ENCODE measurements at regions not wholly inside any gene's neighbourhood (a gene's known extent, or its start where the extent isn't known, plus 50 kb on each side); places are given as distances from the start of the nearest gene placed in this dataset.

DNA sequence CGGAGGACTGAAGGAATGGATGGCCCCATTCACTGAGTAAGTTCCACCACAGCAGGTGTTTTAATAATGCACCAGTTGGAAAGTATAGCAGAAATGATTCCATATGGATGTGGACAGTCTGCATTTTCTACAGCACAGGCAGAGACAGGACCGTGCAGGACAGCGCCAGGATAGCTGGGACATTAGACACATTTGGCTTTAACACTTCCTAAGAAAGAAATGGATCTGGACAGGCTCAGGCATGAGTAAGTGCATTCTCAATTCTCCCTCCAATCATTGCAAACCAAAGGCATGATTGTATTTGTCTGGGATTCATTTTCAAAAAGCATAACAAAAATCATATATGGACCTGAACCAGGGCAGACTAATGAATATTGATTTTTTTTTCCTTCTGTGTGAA, 233.0 kb upstream of the POU2AF2 start:
- H3K4me3 ChIP-seq, result no peak overlapping the region
- H3K9ac ChIP-seq, result no peak overlapping the region
- H3K27me3 ChIP-seq, result no peaks in the 10 kb centered on the region
- no peaks in the 10 kb centered on the region for H4K20me1 ChIP-seq
- no peaks in the 10 kb centered on the region for H3K9me3 ChIP-seq
- H3K36me3 ChIP-seq, result no peaks in the 10 kb centered on the region
- no peak overlapping the region for H3K4me2 ChIP-seq
- no peak for TF ChIP-seq Cebpa-rat (IDR thresholded peaks at IDR 0.05)
- H3K4me1 ChIP-seq, result no peaks in the 10 kb centered on the region
- no peak overlapping the region for H3K27ac ChIP-seq

DNA sequence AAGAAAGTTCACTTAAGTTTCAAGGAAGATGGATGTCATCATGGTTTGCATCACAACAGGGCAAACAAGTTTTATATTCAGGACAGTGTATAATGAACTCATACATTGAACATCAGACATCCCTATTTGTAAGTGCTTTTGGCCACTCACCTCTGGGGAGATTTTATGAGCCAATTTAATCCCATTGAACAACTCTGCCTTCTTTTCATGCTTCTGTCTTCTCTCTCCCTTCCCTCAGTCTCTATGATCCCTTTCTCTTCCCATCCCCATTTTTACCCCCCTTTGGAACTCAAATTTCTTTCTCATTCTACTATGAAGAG, 234.3 kb upstream of the POU2AF2 start:
- Histone ChIP-seq H3K4me3 (no peak overlapping the region), H3K9me3 (no peaks in the 10 kb centered on the region), H3K27me3 (no peaks in the 10 kb centered on the region), H3K4me1 (peaks cover 4% of the 10 kb centered on the region), H3K9ac (no peak overlapping the region), H4K20me1 (no peaks in the 10 kb centered on the region), H3K27ac (no peak overlapping the region), H3K36me3 (no peaks in the 10 kb centered on the region), H3K4me2 (no peak overlapping the region)
- no peak for TF ChIP-seq Cebpa-rat (IDR thresholded peaks at IDR 0.05)

DNA sequence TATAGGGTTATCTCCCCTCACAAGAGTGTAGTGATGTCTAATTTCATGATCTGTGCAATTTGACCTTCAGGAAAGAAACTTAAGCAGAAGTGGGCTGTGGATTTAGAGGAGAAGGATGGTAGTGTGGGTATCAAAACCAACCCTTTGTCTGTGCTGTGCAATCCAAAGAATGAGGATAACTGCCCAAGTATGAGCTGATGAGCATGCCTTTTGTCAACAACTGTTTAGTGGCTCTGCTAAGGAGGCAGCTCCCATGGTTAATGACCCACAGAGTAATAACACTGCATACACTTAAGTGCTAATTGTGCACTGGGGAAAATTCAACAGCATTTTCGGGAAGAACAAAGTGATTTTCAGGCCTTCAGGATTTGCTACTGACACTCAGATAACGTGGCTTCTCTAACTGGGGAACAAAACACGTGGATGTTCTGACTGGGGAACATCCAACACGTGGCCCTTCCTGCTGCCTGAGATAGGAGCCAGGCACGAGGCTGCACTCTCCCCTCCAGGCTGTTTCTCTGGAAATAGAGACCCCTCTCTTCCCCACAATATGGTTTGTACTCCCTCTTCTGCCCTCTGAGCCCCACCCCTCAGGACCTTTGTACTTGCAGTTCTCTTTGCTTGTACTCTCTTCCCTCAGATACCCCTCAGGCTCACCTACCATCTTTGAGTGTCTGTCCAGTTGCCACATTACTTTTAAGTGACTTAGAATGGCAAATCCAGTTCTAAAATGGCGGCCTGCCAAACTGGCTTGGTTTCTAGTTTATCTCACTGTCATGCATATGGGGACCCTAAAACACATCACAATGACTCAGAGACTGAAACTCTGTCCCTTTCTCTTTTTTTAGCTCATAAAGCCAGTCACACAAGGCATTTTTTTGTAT, 234.9 kb upstream of the POU2AF2 start:
- Histone ChIP-seq H3K4me2 (no peak overlapping the region), H3K9ac (no peak overlapping the region), H3K27me3 (no peaks in the 10 kb centered on the region), H3K36me3 (no peaks in the 10 kb centered on the region), H3K4me1 (peaks cover 10% of the 10 kb centered on the region), H3K9me3 (no peaks in the 10 kb centered on the region), H3K27ac (no peak overlapping the region), H4K20me1 (no peaks in the 10 kb centered on the region), H3K4me3 (no peak overlapping the region)
- TF ChIP-seq Cebpa-rat (IDR thresholded peaks at IDR 0.05), result no peak

- H3K4me2 ChIP-seq, result peak overlapping the region; percentile 81
- H3K4me1 ChIP-seq, result peaks cover 20% of the 10 kb centered on the region
- H3K27ac ChIP-seq, result no peak overlapping the region
- H3K9me3 ChIP-seq, result no peaks in the 10 kb centered on the region
- no peak for TF ChIP-seq Cebpa-rat (IDR thresholded peaks at IDR 0.05)
- no peaks in the 10 kb centered on the region for H3K27me3 ChIP-seq
- H3K36me3 ChIP-seq, result no peaks in the 10 kb centered on the region
- no peak overlapping the region for H3K9ac ChIP-seq
- H4K20me1 ChIP-seq, result no peaks in the 10 kb centered on the region
- no peak overlapping the region for H3K4me3 ChIP-seq
Observed at GRCh38 chr11:111006227-111006626, 239.3 kb upstream of the POU2AF2 start.

DNA sequence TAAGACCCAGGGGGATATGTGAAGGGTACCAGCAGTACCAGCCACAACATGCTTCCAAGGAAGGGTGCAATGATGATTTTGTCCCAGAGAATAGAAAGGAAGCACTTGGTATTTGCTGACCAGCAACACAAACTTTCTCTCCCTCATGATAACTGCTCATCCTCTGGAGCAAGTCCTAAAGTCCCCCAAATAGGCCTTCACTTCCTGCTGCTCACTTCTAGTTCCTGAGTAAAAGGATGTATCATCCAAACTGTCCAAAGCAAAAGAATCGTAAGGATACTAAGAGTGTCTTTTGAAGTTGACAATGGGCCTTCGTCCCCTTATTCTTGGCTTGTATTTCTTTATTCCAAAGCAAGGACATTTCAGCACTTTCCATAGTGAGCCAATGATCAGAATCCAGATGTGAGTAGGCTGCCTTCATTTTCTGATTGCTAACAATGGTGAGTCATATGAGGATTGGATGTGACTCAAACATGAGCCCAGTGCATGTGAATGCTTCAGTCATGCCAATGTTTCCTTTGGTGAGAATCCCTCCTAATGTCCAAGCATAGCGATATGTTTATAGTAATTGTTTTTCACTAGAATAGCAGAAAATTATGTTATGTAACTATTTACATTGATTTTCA, 243.4 kb upstream of the POU2AF2 start:
- Histone ChIP-seq H3K27me3 (no peaks in the 10 kb centered on the region), H3K4me1 (peaks cover 20% of the 10 kb centered on the region), H3K9me3 (no peaks in the 10 kb centered on the region), H4K20me1 (no peaks in the 10 kb centered on the region), H3K4me2 (no peak overlapping the region), H3K36me3 (no peaks in the 10 kb centered on the region), H3K27ac (no peak overlapping the region), H3K9ac (no peak overlapping the region), H3K4me3 (no peak overlapping the region)
- no peak for TF ChIP-seq Cebpa-rat (IDR thresholded peaks at IDR 0.05)

- H4K20me1 ChIP-seq, result no peaks in the 10 kb centered on the region
- H3K36me3 ChIP-seq, result no peaks in the 10 kb centered on the region
- no peaks in the 10 kb centered on the region for H3K27me3 ChIP-seq
- H3K9ac ChIP-seq, result no peak overlapping the region
- no peak overlapping the region for H3K4me3 ChIP-seq
- H3K9me3 ChIP-seq, result no peaks in the 10 kb centered on the region
- no peak for TF ChIP-seq Cebpa-rat (IDR thresholded peaks at IDR 0.05)
- H3K4me2 ChIP-seq, result no peak overlapping the region
- peaks cover 15% of the 10 kb centered on the region for H3K4me1 ChIP-seq
- H3K27ac ChIP-seq, result no peak overlapping the region
Observed at GRCh38 chr11:111001081-111001430, 244.5 kb upstream of the POU2AF2 start.

GRCh38 chr11:111000400-111001080, 245.0 kb upstream of the POU2AF2 start:
- Histone ChIP-seq H3K27ac (no peak overlapping the region), H3K4me2 (no peak overlapping the region)
- TF ChIP-seq Cebpa-rat (IDR thresholded peaks at IDR 0.05), result no peak

GRCh38 chr11:110992481-110992880, 253.0 kb upstream of the POU2AF2 start:
- H3K4me1 ChIP-seq, result no peaks in the 10 kb centered on the region
- H3K27ac ChIP-seq, result no peak overlapping the region
- TF ChIP-seq Cebpa-rat (IDR thresholded peaks at IDR 0.05), result no peak
- no peaks in the 10 kb centered on the region for H4K20me1 ChIP-seq
- H3K9me3 ChIP-seq, result no peaks in the 10 kb centered on the region
- no peak overlapping the region for H3K4me3 ChIP-seq
- no peaks in the 10 kb centered on the region for H3K27me3 ChIP-seq
- no peaks in the 10 kb centered on the region for H3K36me3 ChIP-seq
- no peak overlapping the region for H3K4me2 ChIP-seq
- no peak overlapping the region for H3K9ac ChIP-seq

More at GRCh38 chr11:111000400-111001080, 245.0 kb upstream of the POU2AF2 start:
- Histone ChIP-seq H3K27me3 (no peaks in the 10 kb centered on the region), H4K20me1 (no peaks in the 10 kb centered on the region), H3K4me3 (no peak overlapping the region), H3K9ac (no peak overlapping the region), H3K36me3 (no peaks in the 10 kb centered on the region), H3K4me1 (peaks cover 10% of the 10 kb centered on the region), H3K9me3 (no peaks in the 10 kb centered on the region)

DNA sequence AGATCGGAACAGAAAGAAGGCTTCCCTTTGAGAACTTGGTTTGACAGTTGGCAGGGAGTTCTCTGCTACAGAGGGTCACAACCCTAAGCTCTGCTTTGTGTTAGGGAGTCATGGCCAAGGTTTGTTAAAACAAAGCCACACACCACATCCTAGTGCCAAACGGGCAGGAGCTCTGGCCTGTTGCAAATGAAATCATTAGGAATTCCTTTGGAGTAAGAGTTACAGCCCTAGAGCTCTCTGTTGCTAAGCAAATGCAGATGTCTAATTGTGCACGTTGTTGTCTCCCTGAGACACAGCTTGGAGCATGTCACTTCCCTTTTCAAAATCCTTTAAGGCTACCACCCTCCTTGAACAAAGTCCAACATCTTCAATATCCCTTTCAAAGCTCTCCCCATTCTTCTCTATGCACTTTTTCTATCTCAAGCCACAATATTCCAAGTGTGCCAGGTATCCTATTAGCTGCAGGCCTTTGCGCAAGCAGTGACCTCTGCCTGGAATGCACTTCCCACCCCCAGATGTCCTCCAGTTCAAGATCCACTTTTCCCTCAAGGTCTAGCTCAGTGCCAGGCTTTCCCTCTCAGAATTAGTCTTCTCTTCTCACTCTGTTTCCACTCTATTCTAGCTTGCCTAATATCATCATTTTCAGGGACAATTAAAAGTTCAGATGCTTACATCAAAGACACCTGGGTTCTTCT, 253.7 kb upstream of the POU2AF2 start:
- no peak for TF ChIP-seq Cebpa-rat (IDR thresholded peaks at IDR 0.05)
- no peaks in the 10 kb centered on the region for H4K20me1 ChIP-seq
- H3K4me3 ChIP-seq, result no peak overlapping the region
- no peak overlapping the region for H3K9ac ChIP-seq
- H3K4me1 ChIP-seq, result no peaks in the 10 kb centered on the region
- H3K27me3 ChIP-seq, result no peaks in the 10 kb centered on the region
- no peaks in the 10 kb centered on the region for H3K36me3 ChIP-seq
- no peak overlapping the region for H3K4me2 ChIP-seq
- no peaks in the 10 kb centered on the region for H3K9me3 ChIP-seq
- no peak overlapping the region for H3K27ac ChIP-seq

DNA sequence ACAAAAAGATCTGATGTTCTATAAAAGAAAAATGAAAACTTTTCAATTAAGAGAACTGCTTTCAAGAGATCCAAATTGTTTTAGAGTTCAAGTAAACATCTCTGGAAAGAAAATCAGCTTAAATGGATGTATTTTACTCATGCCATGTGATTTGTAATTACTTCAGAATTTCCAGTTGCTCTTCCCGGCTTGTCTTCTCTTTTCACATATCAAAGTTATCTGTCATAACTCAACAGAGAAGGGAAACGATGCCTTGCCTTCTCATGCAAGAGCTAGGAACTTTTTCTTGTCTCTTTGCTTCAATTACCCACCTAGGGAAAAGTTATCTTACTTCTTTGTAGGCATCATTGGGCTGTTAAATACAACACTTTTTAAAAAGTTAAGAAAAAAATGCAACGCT, 255.2 kb upstream of the POU2AF2 start:
- Histone ChIP-seq H3K27me3 (no peaks in the 10 kb centered on the region), H3K9ac (no peak overlapping the region), H4K20me1 (no peaks in the 10 kb centered on the region), H3K4me2 (no peak overlapping the region), H3K4me1 (no peaks in the 10 kb centered on the region), H3K36me3 (no peaks in the 10 kb centered on the region), H3K9me3 (no peaks in the 10 kb centered on the region), H3K27ac (no peak overlapping the region), H3K4me3 (no peak overlapping the region)
- TF ChIP-seq Cebpa-rat (IDR thresholded peaks at IDR 0.05), result no peak
